MCF 10A (cell line): ENCODE measurements at regions not wholly inside any gene's neighbourhood (a gene's known extent, or its start where the extent isn't known, plus 50 kb on each side); places are given as distances from the start of the nearest gene placed in this dataset.
A peak's percentile ranks its signal among the peaks of the same experiment; 100 is the strongest.
"Not testable (repeated sequence)": the region's sequence is repeated elsewhere in the genome, so short reads cannot be mapped to it uniquely, and the experiment has no call there.

ENCODE experiments used
- BruUV-seq: library from RNA; stranded (reverse); fragments of 400-500 nt; replicated peaks from 2 replicates; lab custom pipeline; 2021; lab: Mats Ljungman, UMichigan
- CTCF ChIA-PET: fragments of 300-600 bp; sonication (Branson Sonifier 250); formaldehyde crosslinking; extraction: SDS; loops from one replicate; lab custom pipeline; 2021; ENCODE audit warnings: antibody characterized with exemption, inconsistent platforms; lab: Yijun Ruan, JAX
- POLR2A ChIA-PET: fragments of 300-600, 350-650 bp; sonication (Branson Sonifier 250); formaldehyde crosslinking; extraction: SDS; loops from one replicate; lab custom pipeline; 2020; ENCODE audit warnings: antibody characterized with exemption, inconsistent platforms; lab: Yijun Ruan, JAX
- DNase-seq: peaks from one replicate; pipeline ENCODE4 v3.0.0-alpha.2; 2018; ENCODE audit not compliant: unreplicated experiment
- H3K27ac Mint-ChIP-seq: one replicate; pipeline ENCODE4 v1.8.0; 2022; ENCODE audit warnings: mild to moderate bottlenecking, low read depth, mixed read lengths; ENCODE audit not compliant: unreplicated experiment
- H3K27me3 Mint-ChIP-seq: one replicate; pipeline ENCODE4 v1.8.0; 2022; ENCODE audit warnings: mixed read lengths; ENCODE audit not compliant: insufficient read depth, unreplicated experiment
- H3K36me3 Mint-ChIP-seq: one replicate; pipeline ENCODE4 v1.8.0; 2022; ENCODE audit warnings: mild to moderate bottlenecking, moderate library complexity, mixed read lengths; ENCODE audit not compliant: insufficient read depth, unreplicated experiment
- H3K4me1 Mint-ChIP-seq: one replicate; pipeline ENCODE4 v1.8.0; 2022; ENCODE audit warnings: mixed read lengths; ENCODE audit not compliant: insufficient read depth, unreplicated experiment
- H3K4me3 Mint-ChIP-seq: one replicate; pipeline ENCODE4 v1.8.0; 2022; ENCODE audit warnings: mild to moderate bottlenecking, moderate library complexity, mixed read lengths; ENCODE audit not compliant: unreplicated experiment
- H3K9me3 Mint-ChIP-seq: one replicate; pipeline ENCODE4 v1.8.0; 2022; ENCODE audit warnings: mixed read lengths; ENCODE audit not compliant: unreplicated experiment
- intact Hi-C: fragments of 100-400 bp; cut with micrococcal nuclease; formaldehyde crosslinking; loops from 2 replicates; pipeline ENCODE4 v1.14.1; 2022
- TF ChIP-seq, protein P1 (sequence below): fragments of 200-600 bp; IDR thresholded peaks from one replicate; pipeline ENCODE4 v1.8.0; 2022; ENCODE audit warnings: antibody characterized with exemption, mild to moderate bottlenecking; ENCODE audit not compliant: unreplicated experiment

DNA sequence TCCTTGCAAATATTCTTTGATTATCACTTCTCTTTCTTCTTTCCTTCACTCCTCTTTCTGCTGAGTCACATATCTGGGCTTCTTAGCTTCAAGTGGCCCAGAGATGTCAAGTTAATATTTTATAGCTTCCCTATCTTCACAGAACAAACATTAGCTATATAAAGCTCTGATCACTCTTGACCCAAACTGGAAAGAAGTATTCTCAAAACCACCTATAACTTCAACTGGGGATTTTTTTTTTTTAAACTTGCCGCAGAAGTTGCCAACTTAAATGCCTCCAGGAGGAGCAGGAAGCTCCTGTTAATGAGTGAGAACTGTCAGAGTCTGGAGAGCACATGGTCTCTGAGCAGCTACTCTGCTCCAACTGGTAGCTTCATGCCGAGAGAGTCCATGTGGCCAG lies 233.3 kb upstream of the EDNRA start:
- Mint-ChIP-seq H3K4me1 (no peaks in the 10 kb centered on the region), H3K36me3 (peaks cover 6% of the 10 kb centered on the region), H3K9me3 (peaks cover 8% of the 10 kb centered on the region), H3K27me3 (no peaks in the 10 kb centered on the region), H3K27ac (peak overlapping the region; percentile 2), H3K4me3 (no peak overlapping the region)
- ChIA-PET CTCF (interaction anchor here (0.6 kb wide), 1 partner anchor 28 kb away, joined by 3 read pairs; no protein-coding TSS in a partner anchor), POLR2A (no interaction called here)
- TF ChIP-seq, protein P1, sequence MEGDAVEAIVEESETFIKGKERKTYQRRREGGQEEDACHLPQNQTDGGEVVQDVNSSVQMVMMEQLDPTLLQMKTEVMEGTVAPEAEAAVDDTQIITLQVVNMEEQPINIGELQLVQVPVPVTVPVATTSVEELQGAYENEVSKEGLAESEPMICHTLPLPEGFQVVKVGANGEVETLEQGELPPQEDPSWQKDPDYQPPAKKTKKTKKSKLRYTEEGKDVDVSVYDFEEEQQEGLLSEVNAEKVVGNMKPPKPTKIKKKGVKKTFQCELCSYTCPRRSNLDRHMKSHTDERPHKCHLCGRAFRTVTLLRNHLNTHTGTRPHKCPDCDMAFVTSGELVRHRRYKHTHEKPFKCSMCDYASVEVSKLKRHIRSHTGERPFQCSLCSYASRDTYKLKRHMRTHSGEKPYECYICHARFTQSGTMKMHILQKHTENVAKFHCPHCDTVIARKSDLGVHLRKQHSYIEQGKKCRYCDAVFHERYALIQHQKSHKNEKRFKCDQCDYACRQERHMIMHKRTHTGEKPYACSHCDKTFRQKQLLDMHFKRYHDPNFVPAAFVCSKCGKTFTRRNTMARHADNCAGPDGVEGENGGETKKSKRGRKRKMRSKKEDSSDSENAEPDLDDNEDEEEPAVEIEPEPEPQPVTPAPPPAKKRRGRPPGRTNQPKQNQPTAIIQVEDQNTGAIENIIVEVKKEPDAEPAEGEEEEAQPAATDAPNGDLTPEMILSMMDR: no peak
- no peak for DNase-seq
- intact Hi-C loops: no loop called here
- no TSS peak for BruUV-seq

DNA sequence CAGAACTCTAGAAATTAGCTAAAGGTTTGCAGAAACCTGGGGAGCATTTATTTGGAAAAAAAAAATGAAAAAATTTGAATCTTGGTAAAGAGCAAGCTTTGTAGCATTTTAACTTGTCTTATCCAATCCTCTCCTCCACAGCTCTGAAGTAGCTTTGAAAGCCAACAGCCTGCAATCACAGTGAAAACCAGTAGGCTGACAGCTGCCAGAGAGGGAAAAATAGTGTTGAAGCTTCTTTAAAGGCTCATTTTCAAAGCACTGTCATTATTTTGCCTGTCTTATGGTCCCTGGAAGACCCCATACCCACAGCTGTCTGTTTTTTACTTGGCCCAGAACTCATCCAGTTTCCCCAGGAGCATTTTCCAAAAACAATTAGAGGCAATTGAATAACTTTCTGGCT lies 230.8 kb upstream of the EDNRA start:
- no peak for DNase-seq
- Mint-ChIP-seq H3K36me3 (peaks cover 6% of the 10 kb centered on the region), H3K4me3 (no peak overlapping the region), H3K27me3 (no peaks in the 10 kb centered on the region), H3K9me3 (peaks cover 24% of the 10 kb centered on the region), H3K4me1 (no peaks in the 10 kb centered on the region), H3K27ac (no peak overlapping the region)
- ChIA-PET POLR2A (interaction anchor here (0.6 to 0.7 kb wide), 2 partner anchors 30 to 123 kb away, joined by 3 read pairs; no protein-coding TSS in a partner anchor), CTCF (no interaction called here)
- TF ChIP-seq, protein P1: no peak
- intact Hi-C loops: no loop called here
- no TSS peak for BruUV-seq

DNA sequence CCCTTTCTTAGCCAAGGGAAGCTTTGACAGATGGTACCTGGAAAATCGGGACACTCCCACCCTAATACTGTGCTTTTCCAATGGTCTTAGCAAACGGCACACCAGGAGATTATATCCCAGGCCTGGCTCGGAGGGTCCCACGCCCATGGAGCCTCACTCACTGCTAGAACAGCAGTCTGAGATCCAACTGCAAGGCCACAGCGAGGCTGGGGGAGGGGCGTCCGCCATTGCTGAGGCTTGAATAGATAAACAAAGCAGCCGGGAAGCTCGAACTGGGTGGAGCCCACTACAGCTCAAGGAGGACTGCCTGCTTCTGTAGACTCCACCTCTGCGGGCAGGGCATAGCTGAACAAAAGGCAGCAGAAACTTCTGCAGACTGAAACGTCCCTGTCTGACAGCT lies 225.6 kb upstream of the EDNRA start:
- H3K4me3 Mint-ChIP-seq, H3K36me3 Mint-ChIP-seq, H3K27me3 Mint-ChIP-seq, H3K4me1 Mint-ChIP-seq, CTCF ChIA-PET, POLR2A ChIA-PET, DNase-seq, intact Hi-C loops, H3K27ac Mint-ChIP-seq, BruUV-seq: not testable (repeated sequence)
- H3K9me3 Mint-ChIP-seq: peaks cover 24% of the 10 kb centered on the region

DNA sequence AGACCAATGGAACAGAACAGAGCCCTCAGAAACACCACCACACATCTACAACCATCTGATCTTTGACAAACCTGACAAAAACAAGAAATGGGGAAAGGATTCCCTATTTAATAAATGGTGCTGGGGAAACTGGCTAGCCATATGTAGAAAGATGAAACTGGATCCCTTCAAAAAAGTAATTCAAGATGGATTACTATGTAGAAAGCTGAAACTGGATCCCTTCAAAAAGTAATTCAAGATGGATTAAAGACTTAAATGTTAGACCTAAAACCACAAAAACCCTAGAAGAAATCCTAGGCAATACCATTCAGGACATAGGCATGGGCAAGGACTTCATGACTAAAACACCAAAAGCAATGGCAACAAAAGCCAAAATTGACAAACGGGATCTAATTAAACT lies 221.6 kb upstream of the EDNRA start:
- H3K27ac Mint-ChIP-seq, H3K4me3 Mint-ChIP-seq, H3K9me3 Mint-ChIP-seq, BruUV-seq, CTCF ChIA-PET, H3K4me1 Mint-ChIP-seq, DNase-seq, H3K36me3 Mint-ChIP-seq, intact Hi-C loops, H3K27me3 Mint-ChIP-seq, POLR2A ChIA-PET: not testable (repeated sequence)

DNA sequence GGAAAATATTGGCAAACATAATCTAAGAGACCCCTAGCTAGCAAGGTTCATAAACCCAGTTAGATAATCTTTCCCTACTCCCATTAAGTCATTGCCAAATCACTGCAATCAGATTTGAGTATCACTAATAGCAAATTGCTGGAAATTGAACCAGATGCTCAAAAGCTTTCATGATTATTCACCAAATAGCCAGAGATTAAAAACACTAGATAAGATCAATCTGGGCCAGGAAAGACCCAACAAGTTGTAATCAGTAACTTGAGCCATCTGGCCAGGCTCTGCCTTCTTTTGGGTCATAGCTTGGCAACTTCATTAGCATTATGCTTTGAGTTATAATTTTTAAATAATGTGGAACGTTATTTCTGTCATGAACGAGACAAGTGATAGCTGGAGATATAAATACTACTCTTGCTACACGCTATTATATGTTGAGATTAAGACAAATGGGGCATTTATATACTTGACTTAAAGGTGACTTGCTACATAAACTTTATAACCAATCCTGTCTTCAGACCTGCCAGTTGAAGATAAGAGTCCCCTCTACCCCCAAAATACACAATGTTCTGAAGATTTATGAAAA lies 196.6 kb upstream of the EDNRA start:
- intact Hi-C loops: no loop called here

More for the DNA sequence above, 196.6 kb upstream of the EDNRA start:
- Mint-ChIP-seq H3K27ac (no peak overlapping the region), H3K9me3 (peaks cover 17% of the 10 kb centered on the region), H3K36me3 (no peaks in the 10 kb centered on the region), H3K27me3 (no peaks in the 10 kb centered on the region), H3K4me1 (peaks cover 13% of the 10 kb centered on the region), H3K4me3 (no peak overlapping the region)
- TF ChIP-seq, protein P1: no peak
- ChIA-PET POLR2A (no interaction called here), CTCF (no interaction called here)
- DNase-seq: no peak
- no TSS peak for BruUV-seq
